H1 (cell line): ENCODE measurements at regions not wholly inside any gene's neighbourhood (a gene's known extent, or its start where the extent isn't known, plus 50 kb on each side); places are given as distances from the start of the nearest gene placed in this dataset.

Source experiments
- CBX5 ChIP-seq: fragments of 300-800, 300-1000 bp; sonication (generic); IDR thresholded peaks from 2 replicates; pipeline ENCODE4 v1.7.1; 2016; ENCODE audit warnings: antibody characterized with exemption, low read length, low read depth
- CTBP2 ChIP-seq: IDR thresholded peaks from 2 replicates; pipeline ENCODE4 v1.7.0; 2011; ENCODE audit warnings: borderline replicate concordance, mild to moderate bottlenecking, moderate library complexity, mixed read lengths, low read length; ENCODE audit not compliant: insufficient read depth, insufficient read length
- FOSL1 ChIP-seq: IDR thresholded peaks from 2 replicates; pipeline ENCODE4 v1.6.1; 2011; ENCODE audit warnings: mild to moderate bottlenecking, low read depth, low read length, moderate library complexity; ENCODE audit not compliant: insufficient read depth
- KDM5A ChIP-seq: fragments of 200-600 bp; IDR thresholded peaks from 2 replicates; pipeline ENCODE4 v1.7.1; 2012; ENCODE audit warnings: mild to moderate bottlenecking, low read length, inconsistent platforms, mixed read lengths
- NRF1 ChIP-seq: IDR thresholded peaks from 2 replicates; pipeline ENCODE4 v1.6.1; 2011; ENCODE audit warnings: mild to moderate bottlenecking, low read depth, low read length, improper control_type of control experiment
- SIX5 ChIP-seq: IDR thresholded peaks from 2 replicates; pipeline ENCODE4 v1.6.1; 2011; ENCODE audit warnings: mild to moderate bottlenecking, low read depth, low read length
- SP4 ChIP-seq: IDR thresholded peaks from 2 replicates; pipeline ENCODE4 v1.6.1; 2012; ENCODE audit warnings: low read length, inconsistent platforms
- TF ChIP-seq, protein P1 (sequence below), 3 experiments: IDR thresholded peaks; 1 replicate in 2 of 3; 2 replicates in 1 of 3; pipeline versions ENCODE4 v1.5.1 to v1.6.1; 2011; ENCODE audit warnings: low read length in 3 of 3, mild to moderate bottlenecking in 3 of 3, inconsistent platforms in 2 of 3, low read depth in 1 of 3, moderate library complexity in 1 of 3; ENCODE audit not compliant: insufficient read depth in 1 of 3; ENCODE audit errors: control extremely low read depth in 1 of 3
- TF ChIP-seq, protein P2 (sequence below): IDR thresholded peaks from 2 replicates; pipeline ENCODE4 v1.6.1; 2011; ENCODE audit warnings: low read depth, mild to moderate bottlenecking, low read length; ENCODE audit not compliant: insufficient read depth

DNA sequence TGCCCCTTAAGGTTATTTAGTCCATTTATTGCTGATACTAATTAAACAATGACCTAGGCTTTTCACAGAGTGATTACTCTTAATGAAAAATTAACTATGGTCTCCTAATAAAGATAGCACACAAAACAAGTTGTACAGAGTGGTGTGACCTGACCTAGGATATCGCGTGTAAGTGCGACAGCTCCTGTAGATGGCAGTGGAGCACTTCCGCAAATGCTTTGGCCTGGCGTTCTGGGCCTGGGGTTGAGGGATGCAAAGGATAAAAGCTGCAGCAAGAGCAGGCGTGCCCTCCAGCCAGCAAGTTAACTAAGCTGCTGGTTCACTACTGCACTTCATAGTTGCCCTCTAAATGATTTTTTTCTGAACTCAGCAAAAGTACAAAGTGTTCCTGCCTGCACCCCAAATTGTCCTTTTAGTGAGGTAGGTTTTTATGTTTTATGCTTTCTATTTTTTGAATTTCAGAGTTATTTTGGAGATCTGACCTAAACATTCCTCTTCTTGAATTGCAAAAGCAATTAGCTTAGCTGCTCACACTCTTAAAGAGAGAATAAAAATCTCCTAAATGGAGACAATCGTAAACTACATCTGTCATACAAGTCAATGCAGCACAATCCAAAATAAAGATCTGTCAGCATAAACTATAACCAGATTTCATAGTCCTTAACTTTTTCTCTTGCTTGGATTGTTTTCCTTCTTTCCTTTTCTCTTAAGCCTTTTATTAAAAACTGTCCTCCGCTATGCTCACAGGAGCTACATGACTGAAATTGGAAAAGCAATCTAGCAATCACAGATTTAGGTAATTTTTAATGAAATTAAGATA lies 379.6 kb downstream of the LRIG3 start (continued):
- TF ChIP-seq NRF1 (no peak), CBX5 (no peak), FOSL1 (no peak), SIX5 (no peak), SP4 (no peak), CTBP2 (no peak), KDM5A (no peak)
- TF ChIP-seq, protein P1, sequence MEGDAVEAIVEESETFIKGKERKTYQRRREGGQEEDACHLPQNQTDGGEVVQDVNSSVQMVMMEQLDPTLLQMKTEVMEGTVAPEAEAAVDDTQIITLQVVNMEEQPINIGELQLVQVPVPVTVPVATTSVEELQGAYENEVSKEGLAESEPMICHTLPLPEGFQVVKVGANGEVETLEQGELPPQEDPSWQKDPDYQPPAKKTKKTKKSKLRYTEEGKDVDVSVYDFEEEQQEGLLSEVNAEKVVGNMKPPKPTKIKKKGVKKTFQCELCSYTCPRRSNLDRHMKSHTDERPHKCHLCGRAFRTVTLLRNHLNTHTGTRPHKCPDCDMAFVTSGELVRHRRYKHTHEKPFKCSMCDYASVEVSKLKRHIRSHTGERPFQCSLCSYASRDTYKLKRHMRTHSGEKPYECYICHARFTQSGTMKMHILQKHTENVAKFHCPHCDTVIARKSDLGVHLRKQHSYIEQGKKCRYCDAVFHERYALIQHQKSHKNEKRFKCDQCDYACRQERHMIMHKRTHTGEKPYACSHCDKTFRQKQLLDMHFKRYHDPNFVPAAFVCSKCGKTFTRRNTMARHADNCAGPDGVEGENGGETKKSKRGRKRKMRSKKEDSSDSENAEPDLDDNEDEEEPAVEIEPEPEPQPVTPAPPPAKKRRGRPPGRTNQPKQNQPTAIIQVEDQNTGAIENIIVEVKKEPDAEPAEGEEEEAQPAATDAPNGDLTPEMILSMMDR (IDR thresholded peaks at IDR 0.05; ENCODE audit: control extremely low read depth in 1 of 3, insufficient read depth in 1 of 3, low read depth in 1 of 3, low read length in 3 of 3), result peak; percentile 81 to 89 (median 86)
- TF ChIP-seq, protein P2, sequence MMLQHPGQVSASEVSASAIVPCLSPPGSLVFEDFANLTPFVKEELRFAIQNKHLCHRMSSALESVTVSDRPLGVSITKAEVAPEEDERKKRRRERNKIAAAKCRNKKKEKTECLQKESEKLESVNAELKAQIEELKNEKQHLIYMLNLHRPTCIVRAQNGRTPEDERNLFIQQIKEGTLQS, result no peak
